Stimulated activated naive CD4-positive, alpha-beta T cell treated with Interleukin-2 at 50 U/mL for 16 hours (primary cell): ENCODE measurements at regions not wholly inside any gene's neighbourhood (a gene's known extent, or its start where the extent isn't known, plus 50 kb on each side); places are given as distances from the start of the nearest gene placed in this dataset.
"Not testable (repeated sequence)": the region's sequence is repeated elsewhere in the genome, so short reads cannot be mapped to it uniquely, and the experiment has no call there.

Experiments used
- DNase-seq: peaks from one replicate; lab custom pipeline; 2025; lab: John Stamatoyannopoulos, UW

DNA sequence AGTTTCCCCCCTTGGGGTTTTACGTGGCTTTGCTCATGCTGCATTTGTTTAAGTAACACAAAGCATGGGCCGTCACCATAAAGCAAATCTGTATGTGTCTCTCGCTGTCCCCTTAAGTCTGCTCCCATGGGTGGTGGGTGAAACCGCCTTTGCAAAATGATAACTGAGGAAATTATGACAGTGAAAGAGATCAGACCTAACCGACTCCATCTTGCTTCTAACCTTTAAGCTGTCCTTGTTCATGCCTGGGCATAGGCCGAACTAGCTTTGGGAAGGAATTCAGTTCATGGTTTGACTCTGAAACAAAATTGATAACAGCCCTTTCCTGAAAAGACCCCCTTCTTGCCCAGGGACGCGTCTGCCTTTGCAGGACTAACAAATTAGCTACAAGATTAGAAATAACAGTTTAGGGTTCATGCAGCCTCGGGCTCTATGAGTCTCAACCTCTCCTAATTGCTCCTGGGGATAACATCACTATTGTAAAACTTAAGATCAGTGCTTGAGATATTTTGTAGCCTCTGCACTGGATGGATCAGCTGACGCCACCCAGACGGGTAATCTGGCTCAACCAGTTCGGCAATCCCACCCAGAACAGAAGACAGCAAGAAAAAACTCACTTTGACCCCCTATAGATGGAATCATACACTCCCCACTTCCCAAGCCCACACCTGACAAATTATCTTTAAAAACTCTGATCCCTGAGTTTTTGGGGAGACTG, 623.7 kb downstream of the TYW1 start:
- DNase-seq: no peak

- no peak for DNase-seq
Measured at GRCh38 chr7:67621704-67622103, 625.1 kb downstream of the TYW1 start.

- no peak for DNase-seq
Measured at GRCh38 chr7:67625257-67625737, 628.7 kb downstream of the TYW1 start.

DNA sequence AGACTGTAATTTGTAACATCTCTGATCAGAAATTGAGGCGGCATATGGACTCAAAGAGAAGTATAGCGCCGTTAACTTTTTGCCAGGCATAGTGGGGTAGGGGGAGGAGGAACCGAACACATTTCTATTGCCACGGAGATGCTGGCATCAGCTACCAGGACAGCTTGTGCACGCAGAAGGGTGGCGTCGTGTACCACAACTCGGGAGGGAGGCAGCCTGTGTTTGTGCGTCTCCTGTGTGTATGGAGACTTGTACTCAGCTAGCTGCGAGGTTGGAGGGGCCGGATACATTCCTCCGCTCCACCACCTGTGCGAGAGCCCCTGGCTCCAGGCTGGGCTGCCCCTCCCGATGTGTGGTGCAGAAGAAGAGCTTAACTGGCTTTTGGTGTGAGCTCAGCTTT, 634.8 kb downstream of the TYW1 start:
- no peak for DNase-seq

- no peak for DNase-seq
Measured at GRCh38 chr7:67635271-67635670, 638.6 kb downstream of the TYW1 start.

DNA sequence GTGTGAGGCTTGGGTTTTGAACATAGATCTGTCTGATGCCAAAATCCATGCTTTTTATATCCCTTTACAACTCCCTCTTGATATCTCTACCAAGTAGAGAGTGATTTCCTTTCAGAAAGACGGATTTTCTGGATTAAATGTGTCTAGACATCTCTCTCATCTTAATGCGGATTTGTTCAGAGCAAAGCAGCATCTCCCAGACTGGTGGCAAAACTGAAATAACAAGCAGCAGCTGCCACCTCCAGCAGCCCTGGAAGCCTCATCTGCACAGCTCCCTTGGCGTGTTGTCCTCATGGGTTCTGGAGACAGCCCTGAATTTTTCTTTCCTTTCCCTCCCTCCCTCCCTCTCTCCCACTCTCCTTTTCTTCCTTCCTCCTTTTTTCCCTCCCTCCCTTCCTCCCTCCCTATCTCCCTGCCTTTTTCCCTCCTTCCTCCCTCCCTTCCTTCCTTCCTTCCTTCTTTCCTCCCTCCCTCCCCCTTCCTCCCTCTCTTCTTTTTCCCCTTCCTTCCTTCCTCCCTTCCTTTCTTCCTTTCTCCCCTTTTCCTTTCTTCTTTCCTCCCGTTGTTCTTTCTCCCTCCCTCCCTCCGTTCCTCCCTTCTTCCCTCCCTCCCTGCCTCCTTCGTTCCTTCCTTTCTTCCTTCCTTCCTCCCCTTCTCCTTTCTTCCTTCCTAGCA, 639.9 kb downstream of the TYW1 start:
- DNase-seq: no peak

DNA sequence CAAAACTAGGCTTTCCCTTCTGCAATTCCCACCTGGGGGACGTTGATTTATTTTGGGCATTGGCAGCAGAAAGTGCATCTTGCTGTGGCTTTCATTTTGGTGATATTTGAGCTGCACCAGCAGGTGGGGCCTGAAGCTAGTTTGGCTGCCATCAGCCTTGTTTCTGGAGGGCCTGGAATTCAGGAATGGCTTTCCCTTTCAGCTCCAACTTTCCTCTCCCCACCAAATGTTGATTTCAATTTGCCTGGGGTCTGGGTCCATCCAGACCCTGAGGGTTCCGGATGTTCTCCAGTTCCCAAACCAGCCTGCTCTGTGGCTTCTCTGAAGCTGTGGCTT, 640.4 kb downstream of the TYW1 start:
- no peak for DNase-seq

- not testable (repeated sequence) for DNase-seq
Measured at GRCh38 chr7:67642542-67642941, 645.9 kb downstream of the TYW1 start.

DNA sequence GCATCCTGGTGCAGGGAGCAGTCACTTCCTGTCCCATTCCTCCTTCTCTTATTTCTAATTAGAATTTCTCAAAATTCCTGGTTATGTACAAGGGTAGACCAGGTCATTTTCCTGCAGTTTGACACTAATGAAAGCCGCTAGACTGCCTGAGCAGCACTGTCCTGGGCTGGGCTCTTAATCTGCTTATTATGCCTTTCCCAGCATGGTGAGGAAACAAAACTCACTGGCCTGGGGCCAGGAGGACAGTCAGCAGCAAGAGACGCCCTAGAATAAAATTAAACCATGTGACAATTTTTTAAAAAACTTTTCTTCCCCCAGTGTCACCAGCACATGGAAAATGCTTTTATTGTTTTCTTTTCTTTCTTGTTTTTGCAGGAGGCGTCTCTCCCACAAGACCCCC, 647.5 kb downstream of the TYW1 start:
- DNase-seq: no peak

DNA sequence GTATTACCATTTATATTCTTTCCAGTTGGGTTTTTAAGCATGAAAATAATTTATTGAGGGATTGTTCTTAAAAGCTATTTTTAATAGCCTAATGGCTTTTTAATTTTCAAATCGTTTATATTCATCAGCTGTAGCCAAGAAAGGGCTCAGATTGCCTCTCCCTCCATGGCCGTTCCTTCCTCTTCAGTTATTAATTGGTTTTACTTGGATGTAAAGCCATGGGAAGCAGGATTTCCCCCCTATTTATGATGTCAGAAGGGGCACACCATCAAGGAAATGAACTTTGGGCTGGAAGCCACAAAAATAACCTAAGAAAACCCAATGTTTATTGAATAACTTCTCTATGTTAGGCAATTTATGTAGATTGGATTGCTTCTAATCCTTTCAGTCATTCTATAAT, 656.3 kb downstream of the TYW1 start:
- DNase-seq: no peak

- no peak for DNase-seq
Measured at GRCh38 chr7:67653856-67654454, 657.3 kb downstream of the TYW1 start.

DNA sequence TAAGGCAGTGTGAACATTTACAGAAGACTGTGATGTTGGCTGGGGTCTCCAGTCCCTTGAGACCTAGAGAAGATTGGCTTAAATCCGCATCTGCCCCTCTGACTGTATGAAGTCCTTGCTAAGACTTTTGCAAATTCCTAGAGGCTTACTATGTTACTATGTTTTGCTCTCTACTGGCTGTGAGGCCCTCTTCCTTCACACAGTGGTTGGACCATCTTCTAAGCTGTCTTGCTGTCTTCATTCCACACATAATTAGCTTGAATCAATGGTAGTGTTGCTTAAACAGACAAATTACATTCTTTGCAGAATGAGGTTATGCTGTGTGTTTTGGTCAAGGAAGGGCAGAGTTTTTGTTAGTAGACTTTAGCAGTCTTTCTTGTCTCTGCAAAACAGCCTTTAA, 658.0 kb downstream of the TYW1 start:
- no peak for DNase-seq

DNA sequence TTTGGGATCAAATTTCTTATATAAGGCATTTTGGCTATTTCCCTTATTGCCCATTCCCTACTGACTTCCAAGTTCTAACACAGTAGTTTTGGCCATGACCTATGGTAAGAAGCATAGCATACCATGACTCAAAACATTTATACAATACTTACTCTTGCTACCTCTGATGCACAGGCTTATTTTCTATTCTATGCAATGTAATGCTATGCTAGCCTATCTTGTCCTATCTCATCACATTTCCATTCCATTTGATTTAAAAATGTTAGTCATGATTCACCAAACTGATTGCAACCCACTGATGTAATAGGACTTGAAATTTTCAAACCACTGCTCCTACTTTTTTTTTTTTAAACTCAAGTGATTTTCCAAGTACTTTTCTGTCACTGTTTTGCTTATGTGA, 658.5 kb downstream of the TYW1 start:
- no peak for DNase-seq

DNA sequence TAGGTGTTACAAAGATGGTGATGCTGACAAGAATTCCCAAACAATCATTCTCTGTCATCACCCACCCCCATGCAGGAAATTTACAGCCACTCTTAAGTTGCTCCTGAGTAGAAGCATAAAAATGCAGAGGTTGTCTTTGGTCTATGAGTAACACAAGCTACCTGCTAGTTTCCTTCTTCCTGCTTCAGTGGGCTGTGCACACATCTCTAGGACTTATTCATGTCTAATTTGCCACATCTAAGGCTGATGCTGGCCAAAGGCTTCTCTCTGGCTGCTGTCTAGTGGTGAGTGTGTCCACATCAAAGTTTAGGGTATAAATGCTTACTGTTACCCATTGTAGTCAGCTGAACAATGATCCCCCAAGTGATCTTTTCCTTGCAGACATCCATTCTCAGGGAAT, 662.5 kb downstream of the TYW1 start:
- DNase-seq: no peak

GRCh38 chr7:67662804-67663203, 666.2 kb downstream of the TYW1 start:
- no peak for DNase-seq

GRCh38 chr7:67663644-67664043, 667.0 kb downstream of the TYW1 start:
- DNase-seq: no peak

DNA sequence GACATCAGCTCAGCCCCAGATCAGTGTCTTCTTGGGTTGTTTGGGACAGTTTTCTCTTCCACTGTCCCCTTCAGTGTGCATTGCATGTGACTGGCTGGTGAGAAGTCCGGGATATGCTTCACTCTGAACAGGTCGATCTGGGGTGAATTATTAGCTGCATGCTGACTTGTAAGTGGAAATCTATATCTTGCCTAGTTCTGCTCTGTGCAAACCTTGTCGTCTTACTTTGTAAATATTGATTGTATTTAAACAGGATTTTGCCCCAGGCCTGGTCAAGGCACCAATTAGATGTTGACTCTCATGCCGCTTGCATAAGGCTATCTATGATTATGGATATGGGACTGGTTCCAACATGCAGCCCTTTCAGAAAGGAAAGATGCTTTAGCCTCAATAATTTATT, 669.7 kb downstream of the TYW1 start:
- not testable (repeated sequence) for DNase-seq

DNA sequence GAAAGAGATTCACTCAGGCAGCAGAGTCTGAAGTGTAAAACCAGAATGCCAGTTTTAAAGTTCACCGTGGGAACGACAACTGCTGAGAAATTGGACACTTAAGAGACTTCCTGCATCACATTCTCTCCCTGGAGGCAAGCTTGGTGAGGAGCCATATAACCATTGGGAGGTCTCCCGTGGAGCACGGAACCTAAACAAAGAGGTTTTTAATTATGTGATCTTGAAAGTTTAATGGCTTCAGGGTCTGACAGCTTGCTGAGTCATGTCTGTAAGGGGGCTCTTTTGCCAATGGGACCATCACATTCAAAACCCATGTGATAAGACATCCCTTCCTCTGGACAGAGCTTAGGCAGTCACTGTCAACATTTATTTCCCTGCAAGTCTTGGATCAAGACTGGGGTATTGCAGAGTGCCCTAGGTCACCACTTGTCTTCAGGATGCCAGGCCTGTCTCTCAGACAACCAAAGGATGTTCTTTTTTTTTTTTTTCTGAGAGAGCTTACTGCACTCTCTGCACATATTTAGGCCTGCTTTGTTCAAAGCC, 674.4 kb downstream of the TYW1 start:
- DNase-seq: no peak

DNA sequence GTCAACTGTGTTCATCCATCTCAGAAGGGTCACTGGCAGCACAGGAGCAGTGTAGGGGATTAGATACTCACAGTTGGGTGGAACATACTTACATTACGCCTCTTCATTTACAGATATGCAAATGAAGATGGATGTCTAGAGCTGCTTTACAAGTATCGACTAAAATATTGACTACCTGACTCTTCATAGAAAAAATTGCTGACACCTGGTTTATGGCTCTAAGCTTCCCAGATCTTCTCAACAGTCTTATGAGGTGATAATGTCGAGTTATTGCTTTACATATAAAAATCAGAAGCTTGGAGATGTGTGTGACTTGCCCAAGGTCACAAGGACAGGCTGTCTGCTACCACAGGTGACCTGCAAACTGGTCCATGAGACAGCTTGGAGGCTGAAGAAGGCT, 677.2 kb downstream of the TYW1 start:
- no peak for DNase-seq

DNA sequence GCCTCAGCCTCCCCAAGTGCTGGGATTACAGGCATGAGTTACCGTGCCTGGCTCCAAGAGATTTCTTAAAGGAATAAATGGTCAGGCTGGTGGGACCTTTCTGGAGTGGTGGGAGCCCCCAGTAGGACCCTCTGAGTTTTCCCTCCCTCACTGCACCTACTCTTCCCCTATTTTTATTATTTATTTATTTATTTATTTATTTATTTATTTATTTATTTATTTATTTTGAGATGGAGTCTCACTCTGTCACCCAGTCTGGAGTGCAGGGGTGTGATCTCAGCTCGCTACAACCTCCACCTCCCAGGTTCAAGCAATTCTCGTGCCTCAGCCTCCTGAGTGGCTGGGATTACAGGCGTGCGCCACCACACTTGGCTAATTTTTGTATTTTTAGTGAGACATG, 678.2 kb downstream of the TYW1 start:
- DNase-seq: not testable (repeated sequence)

DNA sequence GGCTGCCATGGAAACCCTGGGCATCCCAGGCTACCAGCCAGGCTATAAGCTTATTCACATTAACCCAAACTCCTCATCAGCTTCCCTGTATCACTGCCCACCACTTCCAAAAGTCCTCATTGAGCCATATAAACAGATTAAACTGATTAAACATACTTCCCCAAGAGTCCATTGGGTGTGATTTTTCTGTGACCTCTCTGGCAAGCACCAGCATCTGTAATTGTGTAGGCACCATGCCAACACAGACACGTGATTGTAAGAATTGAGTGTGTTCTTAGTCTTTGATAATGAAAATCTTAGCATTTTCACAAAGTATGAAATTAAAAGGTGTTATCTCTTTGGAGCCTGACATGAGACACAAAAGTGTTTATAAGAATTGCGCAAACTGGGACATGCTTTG, 679.3 kb downstream of the TYW1 start:
- no peak for DNase-seq

DNA sequence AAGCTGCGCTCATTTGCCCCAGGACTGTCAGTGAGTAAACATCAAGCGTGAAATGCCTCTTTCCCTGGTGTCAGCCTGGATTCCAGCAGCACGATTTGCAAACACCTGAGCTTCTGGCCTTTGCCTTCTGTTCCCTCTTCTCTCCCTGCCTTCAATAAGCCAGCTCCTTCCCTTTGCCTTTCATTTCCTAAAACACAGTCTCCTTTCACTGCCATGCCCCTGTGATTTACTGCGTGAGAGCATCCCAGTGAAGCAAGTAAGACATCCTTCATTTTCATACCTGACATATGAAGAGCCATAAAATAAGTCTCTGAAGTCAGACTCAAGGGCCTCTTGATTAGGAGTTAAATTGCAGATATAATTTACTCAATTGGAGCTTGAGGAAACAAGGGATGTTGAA, 681.8 kb downstream of the TYW1 start:
- no peak for DNase-seq

DNA sequence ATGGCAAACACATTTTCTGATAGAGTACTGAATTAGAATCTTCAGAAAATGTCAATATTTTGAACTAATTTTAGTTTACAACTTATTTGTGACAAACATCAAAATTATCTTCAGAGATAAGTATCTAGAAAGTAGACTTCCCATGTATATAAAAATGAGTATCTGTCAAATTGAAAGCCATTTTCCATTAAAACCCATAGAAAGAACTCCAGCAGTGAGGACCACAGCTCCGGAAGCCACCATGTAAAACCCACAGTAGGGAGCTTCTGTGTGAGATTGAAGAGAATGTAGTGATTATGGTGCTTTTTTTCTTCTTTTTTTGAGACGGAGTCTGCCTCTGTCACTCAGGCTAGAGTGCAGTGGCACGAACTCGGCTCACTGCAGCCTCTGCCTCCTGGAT, 687.0 kb downstream of the TYW1 start:
- no peak for DNase-seq
